Neural cell (in vitro differentiated cells): ENCODE measurements at regions not wholly inside any gene's neighbourhood (a gene's known extent, or its start where the extent isn't known, plus 50 kb on each side); places are given as distances from the start of the nearest gene placed in this dataset.

Experiments
- H2AFZ ChIP-seq: fragments of 200-600, 300-800 bp; sonication (generic), shearing (Covaris generic); 2 replicates; pipeline ENCODE4 v1.6.0; 2014; ENCODE audit warnings: low read depth, mild to moderate bottlenecking, antibody characterized with exemption, low read length, moderate library complexity
- H3F3A ChIP-seq: fragments of 200-600 bp; shearing (Covaris generic); 2 replicates; pipeline ENCODE4 v1.6.1; 2016; ENCODE audit warnings: mild to moderate bottlenecking, moderate library complexity, mixed read lengths, antibody characterized with exemption, low read length; ENCODE audit not compliant: insufficient read depth, poor library complexity, severe bottlenecking
- H3K27ac ChIP-seq: fragments of 200-600, 300-800 bp; sonication (generic), shearing (Covaris generic); 2 replicates; pipeline ENCODE4 v1.5.1; 2014; ENCODE audit warnings: mild to moderate bottlenecking, low read length, moderate library complexity
- H3K27me3 ChIP-seq: fragments of 300-800, 200-600 bp; sonication (generic), shearing (Covaris generic); 2 replicates; pipeline ENCODE4 v1.6.0; 2014; ENCODE audit warnings: mild to moderate bottlenecking, low read depth, low read length, moderate library complexity; ENCODE audit not compliant: insufficient read depth
- H3K36me3 ChIP-seq: fragments of 300-800, 200-600 bp; sonication (generic), shearing (Covaris generic); 2 replicates; pipeline ENCODE4 v1.5.1; 2014; ENCODE audit warnings: mild to moderate bottlenecking, antibody characterized with exemption, low read length, moderate library complexity; ENCODE audit not compliant: insufficient read depth
- H3K4me2 ChIP-seq: fragments of 300-800, 200-600 bp; sonication (generic), shearing (Covaris generic); 2 replicates; pipeline ENCODE4 v1.6.0; 2014; ENCODE audit warnings: mild to moderate bottlenecking, low read length
- H3K4me3 ChIP-seq: fragments of 300-800, 200-600 bp; sonication (generic), shearing (Covaris generic); 2 replicates; pipeline ENCODE4 v1.5.1; 2014; ENCODE audit warnings: mild to moderate bottlenecking, low read length, moderate library complexity
- H3K79me2 ChIP-seq: fragments of 200-600 bp; shearing (Covaris generic); replicated peaks from 2 replicates; pipeline ENCODE4 v1.6.0; 2014; ENCODE audit warnings: mild to moderate bottlenecking, low read length, moderate library complexity; ENCODE audit not compliant: insufficient read depth
- H3K9ac ChIP-seq: fragments of 300-800, 200-600 bp; sonication (generic), shearing (Covaris generic); 2 replicates; pipeline ENCODE4 v1.6.1; 2016; ENCODE audit warnings: mild to moderate bottlenecking, low read length, mixed read lengths
- H3K9me2 ChIP-seq: fragments of 200-600 bp; shearing (Covaris generic); 2 replicates; pipeline ENCODE4 v1.6.1; 2016; ENCODE audit warnings: mild to moderate bottlenecking, low read length, mixed read lengths; ENCODE audit not compliant: insufficient read depth
- H3K9me3 ChIP-seq: fragments of 200-600, 300-800 bp; sonication (generic), shearing (Covaris generic); 2 replicates; pipeline ENCODE4 v1.6.1; 2016; ENCODE audit warnings: mild to moderate bottlenecking, mixed run types, low read length, moderate library complexity, mixed read lengths
- H4K20me1 ChIP-seq: fragments of 200-600 bp; shearing (Covaris generic); 2 replicates; pipeline ENCODE4 v1.6.1; 2016; ENCODE audit warnings: mild to moderate bottlenecking, mixed run types; ENCODE audit not compliant: insufficient read depth
- CTCF ChIP-seq: fragments of 450-650 bp; IDR thresholded peaks from 2 replicates; pipeline ENCODE4 v1.5.1; 2014; ENCODE audit warnings: antibody characterized with exemption, mild to moderate bottlenecking, moderate library complexity; ENCODE audit not compliant: poor library complexity, severe bottlenecking
- EP300 ChIP-seq: fragments of 450-650 bp; conservative IDR thresholded peaks from 2 replicates; pipeline ENCODE4 v1.6.1; 2014; ENCODE audit warnings: antibody characterized with exemption, mild to moderate bottlenecking, moderate library complexity; ENCODE audit not compliant: poor library complexity, severe bottlenecking
- EZH2 ChIP-seq: fragments of 200-600, 300-800 bp; shearing (Covaris generic), sonication (generic); IDR thresholded peaks from 2 replicates; pipeline ENCODE4 v1.6.1; 2014; ENCODE audit warnings: antibody characterized with exemption, low read length, borderline replicate concordance, mild to moderate bottlenecking; ENCODE audit not compliant: insufficient read depth, poor library complexity, severe bottlenecking
- MXI1 ChIP-seq: fragments of 450-650 bp; conservative IDR thresholded peaks from 2 replicates; pipeline ENCODE4 v1.6.1; 2014; ENCODE audit warnings: antibody characterized with exemption, mild to moderate bottlenecking; ENCODE audit not compliant: poor library complexity, severe bottlenecking
- POLR2AphosphoS5 ChIP-seq: IDR thresholded peaks from 2 replicates; pipeline ENCODE4 v1.6.1; 2012
- RAD21 ChIP-seq: fragments of 450-650 bp; conservative IDR thresholded peaks from 2 replicates; pipeline ENCODE4 v1.6.1; 2014; ENCODE audit warnings: antibody characterized with exemption, mild to moderate bottlenecking, moderate library complexity
- REST ChIP-seq: IDR thresholded peaks from 2 replicates; pipeline ENCODE4 v1.6.1; 2012; ENCODE audit warnings: borderline replicate concordance
- SMC3 ChIP-seq: fragments of 450-650 bp; conservative IDR thresholded peaks from 2 replicates; pipeline ENCODE4 v1.6.1; 2014; ENCODE audit warnings: antibody characterized with exemption, mild to moderate bottlenecking, moderate library complexity; ENCODE audit not compliant: poor library complexity
- TAF1 ChIP-seq: IDR thresholded peaks from 2 replicates; pipeline ENCODE4 v1.6.1; 2012; ENCODE audit warnings: low read depth

GRCh38 chr2:832635-833034 is 118.0 kb upstream of the SNTG2 start:
- no peak overlapping the region for H3K4me2 ChIP-seq
- H3K79me2 ChIP-seq = no peaks in the 10 kb centered on the region
- H3K9me2 ChIP-seq = no peaks in the 10 kb centered on the region
- no peaks in the 10 kb centered on the region for H3K36me3 ChIP-seq
- H3K27me3 ChIP-seq = no peaks in the 10 kb centered on the region
- no peak overlapping the region for H3K27ac ChIP-seq
- TF ChIP-seq SMC3 = no peak
- no peak for TF ChIP-seq REST
- TF ChIP-seq CTCF = no peak
- TF ChIP-seq MXI1 = no peak
- no peak overlapping the region for H2AFZ ChIP-seq
- H3K9ac ChIP-seq = no peak overlapping the region
- H4K20me1 ChIP-seq = no peaks in the 10 kb centered on the region
- no peak overlapping the region for H3K4me3 ChIP-seq
- H3K9me3 ChIP-seq = no peaks in the 10 kb centered on the region
- no peaks in the 10 kb centered on the region for H3F3A ChIP-seq

GRCh38 chr2:831622-832021 is 119.0 kb upstream of the SNTG2 start:
- H3K9me2 ChIP-seq = no peaks in the 10 kb centered on the region
- no peaks in the 10 kb centered on the region for H3K79me2 ChIP-seq
- no peak overlapping the region for H3K27ac ChIP-seq
- no peaks in the 10 kb centered on the region for H4K20me1 ChIP-seq
- no peak overlapping the region for H3K4me3 ChIP-seq
- no peak overlapping the region for H2AFZ ChIP-seq
- no peaks in the 10 kb centered on the region for H3K27me3 ChIP-seq
- no peak overlapping the region for H3K9ac ChIP-seq
- H3K36me3 ChIP-seq = no peaks in the 10 kb centered on the region
- no peaks in the 10 kb centered on the region for H3K9me3 ChIP-seq
- no peaks in the 10 kb centered on the region for H3F3A ChIP-seq
- H3K4me2 ChIP-seq = no peak overlapping the region
- no peak for TF ChIP-seq EZH2
- no peak for TF ChIP-seq MXI1
- no peak for TF ChIP-seq TAF1
- TF ChIP-seq EP300 = no peak
- no peak for TF ChIP-seq CTCF
- TF ChIP-seq REST = no peak
- TF ChIP-seq RAD21 = no peak
- TF ChIP-seq POLR2AphosphoS5 = no peak
- TF ChIP-seq SMC3 = no peak
